ENCODE measurements at regions not wholly inside any gene's neighbourhood (a gene's known extent, or its start where the extent isn't known, plus 50 kb on each side); places are given as distances from the start of the nearest gene placed in this dataset.

DNA sequence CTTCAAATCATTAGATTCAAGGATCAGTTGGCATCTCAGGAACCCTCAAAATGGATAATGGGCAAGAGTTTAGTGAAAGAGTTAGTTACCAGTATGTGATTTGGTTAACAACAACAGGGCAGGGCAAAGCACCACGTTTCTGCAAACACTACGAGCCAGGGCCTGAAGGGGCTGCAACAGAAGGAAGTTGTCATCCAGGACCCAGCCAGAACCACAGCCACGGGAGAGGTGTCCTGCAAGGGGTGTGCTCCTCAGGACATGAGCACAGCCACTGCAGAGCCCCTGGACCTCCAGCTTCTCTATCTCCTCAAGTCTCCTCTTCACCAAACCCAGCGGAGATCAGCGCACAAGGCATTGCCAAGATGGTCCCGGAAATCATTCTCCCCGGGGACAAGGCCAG lies 173.3 kb upstream of the PIEZO2 start:
- no peak overlapping the region for H3K27ac ChIP-seq (ENCODE audit: extremely low read length, insufficient read depth, low read length)
- H4K20me1 ChIP-seq (ENCODE audit: insufficient read depth, low read length) = no peaks in the 10 kb centered on the region
- TF ChIP-seq AHR (CRISPR knock-in tag; IDR thresholded peaks at IDR 0.05) = no peak
- TF ChIP-seq, protein P1, sequence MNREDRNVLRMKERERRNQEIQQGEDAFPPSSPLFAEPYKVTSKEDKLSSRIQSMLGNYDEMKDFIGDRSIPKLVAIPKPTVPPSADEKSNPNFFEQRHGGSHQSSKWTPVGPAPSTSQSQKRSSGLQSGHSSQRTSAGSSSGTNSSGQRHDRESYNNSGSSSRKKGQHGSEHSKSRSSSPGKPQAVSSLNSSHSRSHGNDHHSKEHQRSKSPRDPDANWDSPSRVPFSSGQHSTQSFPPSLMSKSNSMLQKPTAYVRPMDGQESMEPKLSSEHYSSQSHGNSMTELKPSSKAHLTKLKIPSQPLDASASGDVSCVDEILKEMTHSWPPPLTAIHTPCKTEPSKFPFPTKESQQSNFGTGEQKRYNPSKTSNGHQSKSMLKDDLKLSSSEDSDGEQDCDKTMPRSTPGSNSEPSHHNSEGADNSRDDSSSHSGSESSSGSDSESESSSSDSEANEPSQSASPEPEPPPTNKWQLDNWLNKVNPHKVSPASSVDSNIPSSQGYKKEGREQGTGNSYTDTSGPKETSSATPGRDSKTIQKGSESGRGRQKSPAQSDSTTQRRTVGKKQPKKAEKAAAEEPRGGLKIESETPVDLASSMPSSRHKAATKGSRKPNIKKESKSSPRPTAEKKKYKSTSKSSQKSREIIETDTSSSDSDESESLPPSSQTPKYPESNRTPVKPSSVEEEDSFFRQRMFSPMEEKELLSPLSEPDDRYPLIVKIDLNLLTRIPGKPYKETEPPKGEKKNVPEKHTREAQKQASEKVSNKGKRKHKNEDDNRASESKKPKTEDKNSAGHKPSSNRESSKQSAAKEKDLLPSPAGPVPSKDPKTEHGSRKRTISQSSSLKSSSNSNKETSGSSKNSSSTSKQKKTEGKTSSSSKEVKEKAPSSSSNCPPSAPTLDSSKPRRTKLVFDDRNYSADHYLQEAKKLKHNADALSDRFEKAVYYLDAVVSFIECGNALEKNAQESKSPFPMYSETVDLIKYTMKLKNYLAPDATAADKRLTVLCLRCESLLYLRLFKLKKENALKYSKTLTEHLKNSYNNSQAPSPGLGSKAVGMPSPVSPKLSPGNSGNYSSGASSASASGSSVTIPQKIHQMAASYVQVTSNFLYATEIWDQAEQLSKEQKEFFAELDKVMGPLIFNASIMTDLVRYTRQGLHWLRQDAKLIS (CRISPR knock-in tag; IDR thresholded peaks at IDR 0.05) = no peak
- TF ChIP-seq ZNF782 (CRISPR knock-in tag; IDR thresholded peaks at IDR 0.05; ENCODE audit: borderline replicate concordance) = no peak
- TF ChIP-seq ZNF678 (CRISPR knock-in tag; IDR thresholded peaks at IDR 0.05) = no peak
- no peak for TF ChIP-seq NFKBIZ (CRISPR knock-in tag; IDR thresholded peaks at IDR 0.05)
- no peak for TF ChIP-seq KLF13 (CRISPR knock-in tag; IDR thresholded peaks at IDR 0.05)
- TF ChIP-seq, protein P2, sequence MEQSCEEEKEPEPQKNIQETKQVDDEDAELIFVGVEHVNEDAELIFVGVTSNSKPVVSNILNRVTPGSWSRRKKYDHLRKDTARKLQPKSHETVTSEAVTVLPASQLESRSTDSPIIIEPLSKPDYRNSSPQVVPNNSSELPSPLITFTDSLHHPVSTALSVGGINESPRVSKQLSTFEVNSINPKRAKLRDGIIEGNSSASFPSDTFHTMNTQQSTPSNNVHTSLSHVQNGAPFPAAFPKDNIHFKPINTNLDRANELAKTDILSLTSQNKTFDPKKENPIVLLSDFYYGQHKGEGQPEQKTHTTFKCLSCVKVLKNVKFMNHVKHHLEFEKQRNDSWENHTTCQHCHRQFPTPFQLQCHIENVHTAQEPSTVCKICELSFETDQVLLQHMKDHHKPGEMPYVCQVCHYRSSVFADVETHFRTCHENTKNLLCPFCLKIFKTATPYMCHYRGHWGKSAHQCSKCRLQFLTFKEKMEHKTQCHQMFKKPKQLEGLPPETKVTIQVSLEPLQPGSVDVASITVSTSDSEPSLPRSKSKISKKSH (CRISPR knock-in tag; IDR thresholded peaks at IDR 0.05; ENCODE audit: borderline replicate concordance) = no peak
- TF ChIP-seq CBX2 (IDR thresholded peaks at IDR 0.05; ENCODE audit: low read depth, low read length) = no peak
- TF ChIP-seq CBX2 (CRISPR knock-in tag; IDR thresholded peaks at IDR 0.05; ENCODE audit: low read depth) = no peak
- TF ChIP-seq ZNF20 (CRISPR knock-in tag; IDR thresholded peaks at IDR 0.05) = no peak
- TF ChIP-seq, protein P3, sequence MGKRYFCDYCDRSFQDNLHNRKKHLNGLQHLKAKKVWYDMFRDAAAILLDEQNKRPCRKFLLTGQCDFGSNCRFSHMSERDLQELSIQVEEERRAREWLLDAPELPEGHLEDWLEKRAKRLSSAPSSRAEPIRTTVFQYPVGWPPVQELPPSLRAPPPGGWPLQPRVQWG (CRISPR knock-in tag; IDR thresholded peaks at IDR 0.05; ENCODE audit: borderline replicate concordance, low read depth) = no peak
- TF ChIP-seq ZNF3 (CRISPR knock-in tag; IDR thresholded peaks at IDR 0.05) = no peak
- no peak for TF ChIP-seq BCL6 (CRISPR knock-in tag; IDR thresholded peaks at IDR 0.05)
- TF ChIP-seq, protein P4, sequence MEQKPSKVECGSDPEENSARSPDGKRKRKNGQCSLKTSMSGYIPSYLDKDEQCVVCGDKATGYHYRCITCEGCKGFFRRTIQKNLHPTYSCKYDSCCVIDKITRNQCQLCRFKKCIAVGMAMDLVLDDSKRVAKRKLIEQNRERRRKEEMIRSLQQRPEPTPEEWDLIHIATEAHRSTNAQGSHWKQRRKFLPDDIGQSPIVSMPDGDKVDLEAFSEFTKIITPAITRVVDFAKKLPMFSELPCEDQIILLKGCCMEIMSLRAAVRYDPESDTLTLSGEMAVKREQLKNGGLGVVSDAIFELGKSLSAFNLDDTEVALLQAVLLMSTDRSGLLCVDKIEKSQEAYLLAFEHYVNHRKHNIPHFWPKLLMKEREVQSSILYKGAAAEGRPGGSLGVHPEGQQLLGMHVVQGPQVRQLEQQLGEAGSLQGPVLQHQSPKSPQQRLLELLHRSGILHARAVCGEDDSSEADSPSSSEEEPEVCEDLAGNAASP (CRISPR knock-in tag; IDR thresholded peaks at IDR 0.05; ENCODE audit: borderline replicate concordance) = no peak
- TF ChIP-seq ZSCAN21 (CRISPR knock-in tag; IDR thresholded peaks at IDR 0.05; ENCODE audit: borderline replicate concordance) = no peak
- TF ChIP-seq, protein P5, sequence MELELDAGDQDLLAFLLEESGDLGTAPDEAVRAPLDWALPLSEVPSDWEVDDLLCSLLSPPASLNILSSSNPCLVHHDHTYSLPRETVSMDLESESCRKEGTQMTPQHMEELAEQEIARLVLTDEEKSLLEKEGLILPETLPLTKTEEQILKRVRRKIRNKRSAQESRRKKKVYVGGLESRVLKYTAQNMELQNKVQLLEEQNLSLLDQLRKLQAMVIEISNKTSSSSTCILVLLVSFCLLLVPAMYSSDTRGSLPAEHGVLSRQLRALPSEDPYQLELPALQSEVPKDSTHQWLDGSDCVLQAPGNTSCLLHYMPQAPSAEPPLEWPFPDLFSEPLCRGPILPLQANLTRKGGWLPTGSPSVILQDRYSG (CRISPR knock-in tag; IDR thresholded peaks at IDR 0.05) = no peak

More for the DNA sequence above, 173.3 kb upstream of the PIEZO2 start:
- ATAC-seq = no peak
- H3K9me3 ChIP-seq (ENCODE audit: low read length) = no peaks in the 10 kb centered on the region
- no peaks in the 10 kb centered on the region for H3K36me3 ChIP-seq (replicated peaks in 1 of 2; ENCODE audit: control insufficient read depth in 1 of 2, insufficient read depth in 2 of 2, low read length in 2 of 2)
- H3K79me2 ChIP-seq (ENCODE audit: insufficient read depth, low read length) = no peaks in the 10 kb centered on the region
- no peak overlapping the region for H3K9ac ChIP-seq (ENCODE audit: insufficient read depth, low read depth, low read length)
- peaks cover 24% of the 10 kb centered on the region for H3K4me1 ChIP-seq (ENCODE audit: insufficient read depth, low read length)
- no peak overlapping the region for H3K4me2 ChIP-seq (ENCODE audit: low read depth, low read length)
- ChIA-PET POLR2A (no interaction called here), CTCF (ENCODE audit: low intra/inter-chr PET ratio, low total read pairs) (no interaction called here)
- 68% methylated on average over 7 of the region's 7 CpGs for WGBS (ENCODE audit: low lambda C conversion rate)
- no peaks in the 10 kb centered on the region for H3K27me3 ChIP-seq (ENCODE audit: control insufficient read depth in 1 of 2, insufficient read depth in 2 of 2, low read length in 2 of 2)
- no peak overlapping the region for H3K4me3 ChIP-seq (replicated peaks in 1 of 3; ENCODE audit: insufficient read depth in 1 of 3, low read depth in 2 of 3, low read length in 3 of 3)
- intact Hi-C loops (cut with micrococcal nuclease; ENCODE audit: unreplicated experiment) (no loop called here), in situ Hi-C loops (cut with HindIII; ENCODE audit: extremely low pct_ligation_motif_present, low pct_unique_long_range_greater_than_20kb) (loop anchor here (10.0 kb wide), 1 partner anchor 62 kb away; no protein-coding TSS in a partner anchor)
- FAIRE-seq = no peak
- H2AFZ ChIP-seq (ENCODE audit: low read length) = no peak overlapping the region
- no peak for DNase-seq (ENCODE audit: low spot score)
- BruUV-seq (replicated peaks) = no TSS peak
